CD14-positive monocyte (primary cell): ENCODE measurements at regions not wholly inside any gene's neighbourhood (a gene's known extent, or its start where the extent isn't known, plus 50 kb on each side); places are given as distances from the start of the nearest gene placed in this dataset.

Experiments used
- DNase-seq, 3 donors: peaks; one replicate each; pipeline ENCODE4 v3.0.0-alpha.2; 2011 to 2022
- H2AFZ ChIP-seq: 2 replicates; pipeline ENCODE4 v1.6.0; 2012; ENCODE audit warnings: mild to moderate bottlenecking, low read depth, low read length, inconsistent platforms; ENCODE audit not compliant: insufficient read depth, poor library complexity, severe bottlenecking
- H3K27ac ChIP-seq, 2 donors: 1 replicate in 1 of 2; 2 replicates in 1 of 2; pipeline ENCODE4 v1.5.1; 2012 to 2013; ENCODE audit warnings: low read length in 2 of 2, control low read depth in 1 of 2, inconsistent platforms in 1 of 2, low read depth in 1 of 2, mild to moderate bottlenecking in 1 of 2
- H3K27me3 ChIP-seq, 2 donors: one replicate each; pipeline versions ENCODE4 v1.6.0 to v1.6.1; 2011 to 2013; ENCODE audit warnings: low read length in 2 of 2; ENCODE audit not compliant: control insufficient read depth in 2 of 2, insufficient read depth in 2 of 2
- H3K36me3 ChIP-seq, 2 donors: replicated peaks in 1 of 2; 1 replicate in 1 of 2; 2 replicates in 1 of 2; pipeline versions ENCODE4 v1.5.1 to v1.6.1; 2012 to 2013; ENCODE audit warnings: low read length in 2 of 2, control low read depth in 1 of 2, inconsistent platforms in 1 of 2, mild to moderate bottlenecking in 1 of 2; ENCODE audit not compliant: insufficient read depth in 2 of 2, control insufficient read depth in 1 of 2
- H3K4me1 ChIP-seq, 2 donors: 1 replicate in 1 of 2; 2 replicates in 1 of 2; pipeline versions ENCODE4 v1.5.1 to v1.6.1; 2012 to 2013; ENCODE audit warnings: low read length in 2 of 2, control low read depth in 1 of 2, inconsistent platforms in 1 of 2, mild to moderate bottlenecking in 1 of 2, moderate library complexity in 1 of 2; ENCODE audit not compliant: insufficient read depth in 2 of 2, control insufficient read depth in 1 of 2
- H3K4me2 ChIP-seq: replicated peaks from 2 replicates; pipeline ENCODE3; 2012; ENCODE audit warnings: low read length, moderate library complexity, mild to moderate bottlenecking; ENCODE audit not compliant: poor library complexity, severe bottlenecking; ENCODE audit errors: extremely low read depth
- H3K4me3 ChIP-seq, 3 experiments: fragments of 200-600 bp in 1 of 3; sonication (generic) in 1 of 3; replicated peaks in 1 of 3; 1 replicate in 2 of 3; 2 replicates in 1 of 3; pipeline ENCODE4 v1.5.1; 2011 to 2013; ENCODE audit warnings: low read length in 3 of 3, mild to moderate bottlenecking in 3 of 3, control low read depth in 2 of 3, low read depth in 2 of 3, inconsistent platforms in 1 of 3, moderate library complexity in 1 of 3
- H3K79me2 ChIP-seq: 2 replicates; pipeline ENCODE4 v1.6.0; 2012; ENCODE audit warnings: mild to moderate bottlenecking, control low read depth, inconsistent platforms, low read length, moderate library complexity; ENCODE audit not compliant: insufficient read depth
- H3K9ac ChIP-seq: 2 replicates; pipeline ENCODE4 v1.6.0; 2017; ENCODE audit warnings: low read length, mild to moderate bottlenecking; ENCODE audit not compliant: insufficient read depth, poor library complexity, severe bottlenecking
- H3K9me3 ChIP-seq, 2 donors: replicated peaks in 1 of 2; 1 replicate in 1 of 2; 2 replicates in 1 of 2; pipeline versions ENCODE4 v1.5.1 to v1.6.1; 2012 to 2013; ENCODE audit warnings: low read length in 2 of 2, control low read depth in 1 of 2; ENCODE audit not compliant: control insufficient read depth in 1 of 2, insufficient read depth in 1 of 2
- H4K20me1 ChIP-seq: 2 replicates; pipeline ENCODE4 v1.6.0; 2012; ENCODE audit warnings: mild to moderate bottlenecking, low read length, control low read depth, moderate library complexity; ENCODE audit not compliant: insufficient read depth
- H3K27ac Mint-ChIP-seq, 7 donors: one replicate each; pipeline ENCODE4 v1.8.0; 2020; ENCODE audit warnings: mild to moderate bottlenecking in 7 of 7, mixed read lengths in 7 of 7, moderate library complexity in 6 of 7, inconsistent platforms in 2 of 7
- H3K27me3 Mint-ChIP-seq, 3 donors: one replicate each; pipeline ENCODE4 v1.8.0; 2021 to 2022; ENCODE audit warnings: low read depth in 3 of 3, mild to moderate bottlenecking in 3 of 3, mixed read lengths in 3 of 3, moderate library complexity in 3 of 3, inconsistent platforms in 1 of 3
- H3K36me3 Mint-ChIP-seq, 2 donors: one replicate each; pipeline ENCODE4 v1.8.0; 2020; ENCODE audit warnings: mixed read lengths in 2 of 2, inconsistent platforms in 1 of 2, mild to moderate bottlenecking in 1 of 2
- H3K4me1 Mint-ChIP-seq: one replicate; pipeline ENCODE4 v1.8.0; 2020; ENCODE audit warnings: mild to moderate bottlenecking, mixed read lengths
- H3K4me3 Mint-ChIP-seq, 2 donors: one replicate each; pipeline ENCODE4 v1.8.0; 2020; ENCODE audit warnings: mild to moderate bottlenecking in 2 of 2, mixed read lengths in 2 of 2, moderate library complexity in 1 of 2
- H3K9me3 Mint-ChIP-seq, 7 donors: one replicate each; pipeline ENCODE4 v1.8.0; 2020 to 2022; ENCODE audit warnings: mixed read lengths in 7 of 7, mild to moderate bottlenecking in 6 of 7, moderate library complexity in 6 of 7, inconsistent platforms in 2 of 7
- WGBS: methylation state at CpG from one replicate; pipeline ENCODE4 v1.1.5; 2013; ENCODE audit warnings: missing lambda C conversion rate; ENCODE audit not compliant: insufficient coverage; 5-methylcytosine and 5-hydroxymethylcytosine counted together
- intact Hi-C, 2 donors: fragments of 100-400 bp; cut with micrococcal nuclease; formaldehyde crosslinking; loops; one replicate each; pipeline versions ENCODE4 v1.15.0 to v1.15.1; 2023
- TF ChIP-seq, protein P1 (sequence below): fragments of 200-600 bp; IDR thresholded peaks from one replicate; pipeline ENCODE4 v1.8.0; 2022; ENCODE audit warnings: antibody characterized with exemption, mild to moderate bottlenecking

DNA sequence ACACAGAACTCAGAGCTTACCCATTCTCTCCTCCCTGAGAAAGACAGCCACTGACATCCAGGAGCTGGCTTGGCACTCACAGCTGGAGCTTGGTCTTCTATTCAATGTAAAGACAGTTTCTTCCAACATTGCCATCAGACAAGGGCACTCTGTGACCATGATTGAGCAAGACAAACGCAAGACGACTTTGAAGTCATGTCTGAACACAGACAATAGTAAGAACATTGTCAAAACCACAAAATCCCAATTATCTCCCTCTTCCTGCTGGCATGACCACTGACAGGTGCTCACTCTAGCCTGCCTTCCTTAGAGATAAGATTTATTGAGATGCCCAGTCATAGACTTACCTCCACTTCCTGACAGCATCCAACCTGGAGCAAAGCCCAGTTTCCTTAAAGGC, 328.0 kb downstream of the MSX2 start:
- H4K20me1 ChIP-seq = no peaks in the 10 kb centered on the region
- H3K4me2 ChIP-seq = no peak overlapping the region
- H3K36me3 ChIP-seq = no peaks in the 10 kb centered on the region
- WGBS = 100% methylated on average over 2 of the region's 2 CpGs
- no peak overlapping the region for H3K9ac ChIP-seq
- TF ChIP-seq, protein P1, sequence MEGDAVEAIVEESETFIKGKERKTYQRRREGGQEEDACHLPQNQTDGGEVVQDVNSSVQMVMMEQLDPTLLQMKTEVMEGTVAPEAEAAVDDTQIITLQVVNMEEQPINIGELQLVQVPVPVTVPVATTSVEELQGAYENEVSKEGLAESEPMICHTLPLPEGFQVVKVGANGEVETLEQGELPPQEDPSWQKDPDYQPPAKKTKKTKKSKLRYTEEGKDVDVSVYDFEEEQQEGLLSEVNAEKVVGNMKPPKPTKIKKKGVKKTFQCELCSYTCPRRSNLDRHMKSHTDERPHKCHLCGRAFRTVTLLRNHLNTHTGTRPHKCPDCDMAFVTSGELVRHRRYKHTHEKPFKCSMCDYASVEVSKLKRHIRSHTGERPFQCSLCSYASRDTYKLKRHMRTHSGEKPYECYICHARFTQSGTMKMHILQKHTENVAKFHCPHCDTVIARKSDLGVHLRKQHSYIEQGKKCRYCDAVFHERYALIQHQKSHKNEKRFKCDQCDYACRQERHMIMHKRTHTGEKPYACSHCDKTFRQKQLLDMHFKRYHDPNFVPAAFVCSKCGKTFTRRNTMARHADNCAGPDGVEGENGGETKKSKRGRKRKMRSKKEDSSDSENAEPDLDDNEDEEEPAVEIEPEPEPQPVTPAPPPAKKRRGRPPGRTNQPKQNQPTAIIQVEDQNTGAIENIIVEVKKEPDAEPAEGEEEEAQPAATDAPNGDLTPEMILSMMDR = no peak
- H3K4me3 ChIP-seq = no peak overlapping the region
- no peak overlapping the region for H2AFZ ChIP-seq
- peaks cover 0 to 2% (median 0%) of the 10 kb centered on the region in 3 donors for H3K27me3 Mint-ChIP-seq
- no peaks in the 10 kb centered on the region for H3K36me3 Mint-ChIP-seq
- no peak for DNase-seq
- H3K4me3 Mint-ChIP-seq = no peak overlapping the region
- H3K27ac Mint-ChIP-seq = no peak overlapping the region
- H3K27me3 ChIP-seq = no peaks in the 10 kb centered on the region
- no peaks in the 10 kb centered on the region for H3K4me1 ChIP-seq
- H3K4me1 Mint-ChIP-seq = no peaks in the 10 kb centered on the region
- H3K27ac ChIP-seq = no peak overlapping the region
- H3K79me2 ChIP-seq = no peaks in the 10 kb centered on the region
- intact Hi-C loops = no loop called here
- peaks cover 0 to 2% (median 0%) of the 10 kb centered on the region in 7 donors for H3K9me3 Mint-ChIP-seq
- H3K9me3 ChIP-seq = no peaks in the 10 kb centered on the region

DNA sequence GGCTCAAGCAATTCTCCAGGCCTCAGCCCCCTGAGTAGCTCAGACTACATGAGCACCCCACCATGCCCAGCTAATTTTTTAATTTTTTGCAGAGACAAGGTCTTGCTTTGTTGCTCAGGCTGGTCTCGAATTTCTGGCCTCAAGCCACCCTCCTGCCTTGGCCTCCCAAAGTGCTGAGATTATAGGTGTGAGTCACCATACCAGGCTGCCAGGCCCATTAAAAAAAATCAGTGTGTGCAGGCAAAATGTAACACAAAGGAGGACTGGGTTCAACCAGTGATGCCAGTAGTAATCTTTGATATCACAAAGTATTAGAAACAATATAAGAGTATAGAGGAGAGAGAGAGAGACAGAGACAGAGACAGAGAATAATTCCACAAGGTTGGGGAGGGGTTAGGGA, 322.7 kb downstream of the MSX2 start:
- H4K20me1 ChIP-seq = no peaks in the 10 kb centered on the region
- TF ChIP-seq, protein P1 = no peak
- no peaks in the 10 kb centered on the region for H3K4me1 ChIP-seq
- Mint-ChIP-seq H3K4me1 (no peaks in the 10 kb centered on the region), H3K27me3 (peaks cover 0 to 4% (median 0%) of the 10 kb centered on the region in 3 donors), H3K36me3 (no peaks in the 10 kb centered on the region), H3K27ac (no peak overlapping the region), H3K4me3 (no peak overlapping the region), H3K9me3 (peaks cover 0 to 4% (median 1%) of the 10 kb centered on the region in 7 donors)
- H2AFZ ChIP-seq = no peak overlapping the region
- H3K4me2 ChIP-seq = no peak overlapping the region
- H3K4me3 ChIP-seq = no peak overlapping the region
- intact Hi-C loops = no loop called here
- H3K79me2 ChIP-seq = no peaks in the 10 kb centered on the region
- no CpG with 5 or more reads among the region's 1 CpG for WGBS
- no peaks in the 10 kb centered on the region for H3K27me3 ChIP-seq
- no peak for DNase-seq
- H3K9ac ChIP-seq = no peak overlapping the region
- H3K9me3 ChIP-seq = no peaks in the 10 kb centered on the region
- H3K36me3 ChIP-seq = no peaks in the 10 kb centered on the region
- no peak overlapping the region for H3K27ac ChIP-seq
